T-cell (primary cell): ENCODE measurements at regions not wholly inside any gene's neighbourhood (a gene's known extent, or its start where the extent isn't known, plus 50 kb on each side); places are given as distances from the start of the nearest gene placed in this dataset.

Source experiments
- ATAC-seq, 4 experiments: fragments of 200-7000 bp in 3 of 4; fragments of 150-1000 bp in 1 of 4; cut with Tn5 transposase; replicated peaks in 1 of 4; 1 replicate in 3 of 4; 2 replicates in 1 of 4; pipeline ENCODE4 v1.10.0; 2021; ENCODE audit warnings: moderate library complexity in 3 of 4, mild to moderate bottlenecking in 2 of 4, moderate number of reproducible peaks in 1 of 4
- CTCF ChIA-PET, 2 donors: fragments of 300-600 bp; sonication (Branson Sonifier 250); formaldehyde crosslinking; loops; one replicate each; lab custom pipeline; 2022; ENCODE audit warnings: antibody characterized with exemption in 2 of 2; lab: Charles Lee
- POLR2A ChIA-PET, 2 donors: fragments of 300-600 bp; sonication (Branson Sonifier 250); formaldehyde crosslinking; loops; one replicate each; lab custom pipeline; 2022; ENCODE audit warnings: antibody characterized with exemption in 2 of 2; lab: Charles Lee
- DNase-seq, 35 experiments: peaks; one replicate each; pipeline versions ENCODE4 v3.0.0 to v3.0.0-alpha.2; 2013 to 2023
- H3K27ac ChIP-seq: one replicate; pipeline ENCODE4 v1.5.1; 2013; ENCODE audit warnings: low read length
- H3K27me3 ChIP-seq, 2 experiments: replicated peaks in 1 of 2; 1 replicate in 1 of 2; 2 replicates in 1 of 2; pipeline versions ENCODE4 v1.6.1 to v1.7.0; 2013; ENCODE audit warnings: low read length in 1 of 2, mixed read lengths in 1 of 2; ENCODE audit not compliant: control insufficient read depth in 2 of 2, insufficient read depth in 2 of 2; ENCODE audit errors: extremely low read depth in 1 of 2
- H3K36me3 ChIP-seq, 2 donors: 1 replicate in 1 of 2; 2 replicates in 1 of 2; pipeline versions ENCODE4 v1.6.1 to v1.7.0; 2013; ENCODE audit warnings: low read length in 1 of 2; ENCODE audit not compliant: control insufficient read depth in 2 of 2, insufficient read depth in 1 of 2; ENCODE audit errors: extremely low read depth in 1 of 2
- H3K4me1 ChIP-seq, 2 experiments: 1 replicate in 1 of 2; 2 replicates in 1 of 2; pipeline versions ENCODE4 v1.6.1 to v1.7.0; 2013; ENCODE audit warnings: low read length in 2 of 2, mixed read lengths in 1 of 2; ENCODE audit not compliant: insufficient read depth in 2 of 2, control insufficient read depth in 1 of 2; ENCODE audit errors: extremely low read depth in 1 of 2
- H3K4me3 ChIP-seq, 2 donors: 1 replicate in 1 of 2; 2 replicates in 1 of 2; pipeline versions ENCODE4 v1.5.1 to v1.7.0; 2013; ENCODE audit warnings: mild to moderate bottlenecking in 2 of 2, low read length in 1 of 2, moderate library complexity in 1 of 2; ENCODE audit not compliant: control insufficient read depth in 1 of 2; ENCODE audit errors: extremely low read depth in 1 of 2
- H3K9me3 ChIP-seq: 2 replicates; pipeline ENCODE4 v1.7.0; 2013
- H3K27ac Mint-ChIP-seq, 2 donors: one replicate each; pipeline ENCODE4 v1.8.0; 2020 to 2021; ENCODE audit warnings: mild to moderate bottlenecking in 2 of 2, mixed read lengths in 2 of 2
- H3K27me3 Mint-ChIP-seq, 2 donors: one replicate each; pipeline ENCODE4 v1.8.0; 2021 to 2022; ENCODE audit warnings: mixed read lengths in 2 of 2
- H3K36me3 Mint-ChIP-seq: one replicate; pipeline ENCODE4 v1.8.0; 2021; ENCODE audit warnings: mixed read lengths
- H3K4me1 Mint-ChIP-seq, 3 donors: one replicate each; pipeline ENCODE4 v1.8.0; 2020 to 2022; ENCODE audit warnings: mixed read lengths in 3 of 3, mild to moderate bottlenecking in 1 of 3
- H3K4me3 Mint-ChIP-seq, 3 donors: one replicate each; pipeline ENCODE4 v1.8.0; 2020 to 2022; ENCODE audit warnings: mild to moderate bottlenecking in 3 of 3, mixed read lengths in 3 of 3, moderate library complexity in 3 of 3
- H3K9me3 Mint-ChIP-seq, 3 donors: one replicate each; pipeline ENCODE4 v1.8.0; 2020 to 2022; ENCODE audit warnings: mixed read lengths in 3 of 3
- WGBS: methylation state at CpG from one replicate; pipeline ENCODE4 v1.1.5; 2013; ENCODE audit warnings: missing lambda C conversion rate; ENCODE audit not compliant: insufficient coverage; 5-methylcytosine and 5-hydroxymethylcytosine counted together

GRCh38 chr13:36750046-36750445 lies 69.0 kb upstream of the RFXAP start:
- Histone ChIP-seq H3K4me1 (no peaks in the 10 kb centered on the region), H3K36me3 (no peaks in the 10 kb centered on the region), H3K4me3 (no peak overlapping the region), H3K9me3 (no peaks in the 10 kb centered on the region), H3K27me3 (no peaks in the 10 kb centered on the region), H3K27ac (no peak overlapping the region)
- ATAC-seq = no peak
- no CpG with 5 or more reads among the region's 5 CpGs for WGBS
- Mint-ChIP-seq H3K27me3 (peaks cover 13 to 24% of the 10 kb centered on the region in 2 donors), H3K4me1 (no peaks in the 10 kb centered on the region), H3K27ac (no peak overlapping the region), H3K4me3 (no peak overlapping the region), H3K36me3 (no peaks in the 10 kb centered on the region), H3K9me3 (peaks cover 2 to 5% (median 3%) of the 10 kb centered on the region in 3 donors)
- ChIA-PET CTCF (interaction anchor here in 1 of 2 donors (0.6 kb wide), 1 partner anchor 612 kb away, joined by 3 read pairs; no protein-coding TSS in a partner anchor), POLR2A (interaction anchor here in 1 of 2 donors (0.8 kb wide), 1 partner anchor 10 kb away, joined by 3 read pairs; no protein-coding TSS in a partner anchor)
- DNase-seq = no peak

- Histone ChIP-seq H3K36me3 (no peaks in the 10 kb centered on the region), H3K27me3 (peaks cover 0 to under 1% of the 10 kb centered on the region in 2 experiments), H3K9me3 (no peaks in the 10 kb centered on the region), H3K4me3 (no peak overlapping the region), H3K27ac (no peak overlapping the region), H3K4me1 (no peaks in the 10 kb centered on the region)
- no CpG with 5 or more reads among the region's 3 CpGs for WGBS
- Mint-ChIP-seq H3K9me3 (peaks cover 2 to 5% (median 3%) of the 10 kb centered on the region in 3 donors), H3K27me3 (peaks cover 15 to 26% of the 10 kb centered on the region in 2 donors), H3K36me3 (no peaks in the 10 kb centered on the region), H3K27ac (no peak overlapping the region), H3K4me3 (no peak overlapping the region), H3K4me1 (no peaks in the 10 kb centered on the region)
- CTCF ChIA-PET = interaction anchor here in 1 of 2 donors (0.6 kb wide), 1 partner anchor 611 kb away, joined by 3 read pairs; no protein-coding TSS in a partner anchor
- no peak for ATAC-seq
- no peak for DNase-seq
- POLR2A ChIA-PET = interaction anchor here in 1 of 2 donors (0.8 kb wide), 1 partner anchor 9 kb away, joined by 3 read pairs; no protein-coding TSS in a partner anchor
Observed at GRCh38 chr13:36750461-36750860, 68.6 kb upstream of the RFXAP start.

- DNase-seq = no peak
- CTCF ChIA-PET = no interaction called here
Observed at GRCh38 chr13:36750946-36751345, 68.1 kb upstream of the RFXAP start.

GRCh38 chr13:36752673-36753072 lies 66.3 kb upstream of the RFXAP start:
- Histone ChIP-seq H3K9me3 (no peaks in the 10 kb centered on the region), H3K36me3 (no peaks in the 10 kb centered on the region), H3K4me1 (no peaks in the 10 kb centered on the region), H3K4me3 (no peak overlapping the region), H3K27me3 (peaks cover 0 to 6% of the 10 kb centered on the region in 2 experiments), H3K27ac (no peak overlapping the region)
- DNase-seq (no peak), ATAC-seq (no peak)
- Mint-ChIP-seq H3K9me3 (peaks cover 2 to 5% (median 3%) of the 10 kb centered on the region in 3 donors), H3K27me3 (peaks cover 19 to 24% of the 10 kb centered on the region in 2 donors), H3K36me3 (no peaks in the 10 kb centered on the region), H3K4me1 (no peaks in the 10 kb centered on the region), H3K4me3 (no peak overlapping the region), H3K27ac (no peak overlapping the region)
- ChIA-PET POLR2A (no interaction called here), CTCF (no interaction called here)
- no CpG with 5 or more reads among the region's 2 CpGs for WGBS

More at GRCh38 chr13:36750946-36751345, 68.1 kb upstream of the RFXAP start:
- no peak for ATAC-seq
- H3K27me3 ChIP-seq = peaks cover 0 to 5% of the 10 kb centered on the region in 2 experiments
- Mint-ChIP-seq H3K27ac (no peak overlapping the region), H3K4me1 (no peaks in the 10 kb centered on the region), H3K9me3 (peaks cover 2 to 5% (median 3%) of the 10 kb centered on the region in 3 donors), H3K27me3 (peaks cover 15 to 26% of the 10 kb centered on the region in 2 donors), H3K36me3 (no peaks in the 10 kb centered on the region), H3K4me3 (no peak overlapping the region)
- no peak overlapping the region for H3K4me3 ChIP-seq
- no peaks in the 10 kb centered on the region for H3K4me1 ChIP-seq
- H3K27ac ChIP-seq = no peak overlapping the region
- POLR2A ChIA-PET = no interaction called here
- H3K36me3 ChIP-seq = no peaks in the 10 kb centered on the region
- no peaks in the 10 kb centered on the region for H3K9me3 ChIP-seq

- Histone ChIP-seq H3K4me3 (no peak overlapping the region), H3K36me3 (no peaks in the 10 kb centered on the region), H3K4me1 (no peaks in the 10 kb centered on the region), H3K27me3 (peaks cover 0 to 6% of the 10 kb centered on the region in 2 experiments), H3K9me3 (no peaks in the 10 kb centered on the region), H3K27ac (no peak overlapping the region)
- ChIA-PET CTCF (no interaction called here), POLR2A (no interaction called here)
- no peaks in the 10 kb centered on the region for H3K4me1 Mint-ChIP-seq
- H3K27me3 Mint-ChIP-seq = peaks cover 19 to 26% of the 10 kb centered on the region in 2 donors
- no peaks in the 10 kb centered on the region for H3K36me3 Mint-ChIP-seq
- peaks cover 2 to 5% (median 3%) of the 10 kb centered on the region in 3 donors for H3K9me3 Mint-ChIP-seq
- ATAC-seq = no peak
- no peak for DNase-seq
- no peak overlapping the region for H3K4me3 Mint-ChIP-seq
- no peak overlapping the region for H3K27ac Mint-ChIP-seq
Observed at GRCh38 chr13:36753176-36753575, 65.8 kb upstream of the RFXAP start.

- Mint-ChIP-seq H3K4me3 (no peak overlapping the region), H3K9me3 (no peaks in the 10 kb centered on the region), H3K36me3 (no peaks in the 10 kb centered on the region), H3K27ac (no peak overlapping the region), H3K27me3 (peaks cover 18 to 30% of the 10 kb centered on the region in 2 donors), H3K4me1 (no peaks in the 10 kb centered on the region)
- H3K4me3 ChIP-seq = no peak overlapping the region
- no peaks in the 10 kb centered on the region for H3K4me1 ChIP-seq
- ATAC-seq (no peak), DNase-seq (no peak)
- no peak overlapping the region for H3K27ac ChIP-seq
- H3K27me3 ChIP-seq = peaks cover 0 to 6% of the 10 kb centered on the region in 2 experiments
- no peaks in the 10 kb centered on the region for H3K9me3 ChIP-seq
- no CpG with 5 or more reads among the region's 1 CpG for WGBS
- ChIA-PET POLR2A (no interaction called here), CTCF (no interaction called here)
- no peaks in the 10 kb centered on the region for H3K36me3 ChIP-seq
Observed at GRCh38 chr13:36758345-36758744, 60.7 kb upstream of the RFXAP start.
